Endometrial microvascular endothelial cells (primary cell): ENCODE measurements at regions not wholly inside any gene's neighbourhood (a gene's known extent, or its start where the extent isn't known, plus 50 kb on each side); places are given as distances from the start of the nearest gene placed in this dataset.
"Not testable (repeated sequence)": the region's sequence is repeated elsewhere in the genome, so short reads cannot be mapped to it uniquely, and the experiment has no call there.

ENCODE experiments used
- in situ Hi-C: cut with HindIII; loops from 2 replicates; pipeline ENCODE4 v1.10.0; 2017; ENCODE audit warnings: low sequenced_read_pairs, low pct_unique_long_range_greater_than_20kb; ENCODE audit errors: inconsistent ontology term

DNA sequence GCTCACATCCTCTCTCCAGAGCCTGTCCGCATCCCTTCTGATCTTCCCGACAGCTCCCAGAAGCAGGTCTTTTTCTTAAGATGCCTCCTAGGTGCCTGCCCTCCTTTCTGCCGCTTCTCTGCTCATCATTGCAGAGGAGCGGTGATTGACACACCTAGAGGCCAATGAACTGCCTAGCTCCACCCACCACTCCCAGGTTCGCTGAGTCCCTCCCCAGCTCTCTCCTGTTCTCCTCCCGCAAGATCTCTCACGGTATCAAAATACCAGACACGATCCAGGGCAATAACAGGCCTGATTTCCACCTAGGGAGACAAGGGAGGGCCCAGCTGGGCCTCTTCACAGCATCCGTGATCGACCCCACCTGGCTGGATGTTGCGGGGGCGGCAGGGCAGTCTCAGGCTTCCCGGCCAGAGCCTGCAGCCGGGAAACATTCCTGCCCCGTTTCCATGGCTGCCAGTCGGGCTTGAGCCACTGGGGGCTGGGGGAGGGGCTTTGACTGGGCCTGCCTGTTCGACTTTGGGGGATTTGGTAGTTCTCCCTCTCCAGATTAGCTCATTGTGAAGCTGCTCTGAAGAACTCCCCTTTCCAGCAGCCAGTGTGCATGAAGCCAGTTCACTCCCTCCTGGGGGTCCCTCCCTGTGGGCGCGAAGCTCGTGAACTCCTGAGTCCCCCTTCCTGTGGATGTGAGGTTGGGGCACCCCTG lies 373.5 kb downstream of the RPS24 start:
- in situ Hi-C loops = no loop called here

DNA sequence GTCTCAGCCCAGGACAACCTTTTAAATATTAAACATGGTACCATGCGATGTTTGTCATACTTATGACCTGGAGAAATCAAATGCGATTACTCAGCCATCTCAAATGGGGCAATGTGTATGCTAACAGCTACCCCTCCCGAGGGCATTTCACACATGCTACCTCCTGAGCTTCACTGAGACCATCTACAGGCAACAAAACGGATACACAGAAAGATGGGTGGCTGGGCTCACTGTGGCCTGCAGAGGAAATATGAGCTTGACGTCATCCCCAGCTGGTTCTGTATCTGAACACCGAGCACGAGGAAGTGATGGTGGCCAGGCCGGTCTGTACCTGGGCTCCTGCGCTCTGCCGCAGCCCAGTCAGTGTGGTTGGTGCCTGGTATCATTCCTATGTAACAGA lies 374.3 kb downstream of the RPS24 start:
- in situ Hi-C loops = no loop called here

DNA sequence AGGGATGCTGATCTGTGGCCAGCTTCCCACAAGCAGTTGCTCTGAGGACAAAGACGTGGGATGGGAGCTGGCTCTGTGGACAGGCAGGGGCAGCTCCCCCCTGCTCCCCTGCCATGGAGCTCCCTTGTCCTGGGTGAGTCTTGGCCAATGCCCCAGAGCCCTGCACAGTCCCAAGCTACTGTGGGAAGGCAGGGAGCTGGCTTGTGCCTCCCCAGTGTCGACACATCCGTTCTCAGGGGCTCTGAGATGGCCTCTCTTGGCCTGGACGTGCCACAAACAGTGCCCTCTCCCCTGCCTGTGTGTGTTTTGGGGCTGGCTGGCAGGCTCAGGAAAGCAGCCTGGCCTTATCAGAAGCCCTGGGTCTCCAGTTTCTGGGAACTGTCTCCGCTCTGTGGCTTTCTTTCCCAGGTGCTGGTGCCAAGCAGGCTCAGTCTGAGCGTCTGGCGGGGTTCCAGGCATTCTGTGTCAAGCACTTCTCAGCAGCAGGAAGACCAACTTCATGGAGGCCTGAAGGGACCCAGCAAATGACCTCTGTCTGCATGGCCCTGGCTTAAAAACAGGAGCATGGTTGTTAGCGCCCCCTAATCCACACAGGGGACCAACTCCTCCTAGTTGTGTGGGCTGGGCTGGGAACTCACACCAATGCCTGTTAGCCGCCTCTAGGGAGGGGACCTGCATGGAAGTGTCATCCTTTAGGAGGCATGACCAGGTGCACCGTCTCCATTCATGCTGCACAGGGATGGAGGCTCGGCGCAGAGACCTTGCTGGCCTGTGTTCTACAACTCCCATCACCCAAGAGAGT lies 375.2 kb downstream of the RPS24 start:
- in situ Hi-C loops = no loop called here

- in situ Hi-C loops = no loop called here
These were observed 376.6 kb downstream of the RPS24 start for GRCh38 chr10:78410046-78410965.

DNA sequence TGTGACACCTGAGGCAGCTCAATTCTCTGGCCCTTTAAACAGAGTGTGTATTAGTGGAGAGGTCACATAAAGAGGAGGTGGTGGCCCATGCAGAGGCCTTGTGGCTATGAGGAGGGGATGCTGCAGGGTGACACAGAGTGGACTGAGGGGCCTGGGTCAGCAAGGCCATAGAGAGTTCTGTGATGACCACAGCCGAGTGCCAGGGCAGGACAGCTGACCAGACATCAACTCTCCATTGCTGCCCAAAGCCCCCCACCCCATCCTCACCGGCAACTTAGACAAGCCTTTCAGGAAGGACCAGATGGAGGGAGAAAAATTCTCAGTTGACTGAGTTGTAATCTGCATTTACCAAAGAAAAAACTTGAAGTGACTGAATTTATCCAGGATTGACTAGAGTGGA lies 378.1 kb downstream of the RPS24 start:
- in situ Hi-C loops = no loop called here

- in situ Hi-C loops = no loop called here
These were observed 378.9 kb downstream of the RPS24 start for GRCh38 chr10:78412605-78413004.

GRCh38 chr10:78413076-78414055 lies 379.7 kb downstream of the RPS24 start:
- in situ Hi-C loops = no loop called here

GRCh38 chr10:78414380-78414779 lies 380.7 kb downstream of the RPS24 start:
- in situ Hi-C loops = no loop called here

DNA sequence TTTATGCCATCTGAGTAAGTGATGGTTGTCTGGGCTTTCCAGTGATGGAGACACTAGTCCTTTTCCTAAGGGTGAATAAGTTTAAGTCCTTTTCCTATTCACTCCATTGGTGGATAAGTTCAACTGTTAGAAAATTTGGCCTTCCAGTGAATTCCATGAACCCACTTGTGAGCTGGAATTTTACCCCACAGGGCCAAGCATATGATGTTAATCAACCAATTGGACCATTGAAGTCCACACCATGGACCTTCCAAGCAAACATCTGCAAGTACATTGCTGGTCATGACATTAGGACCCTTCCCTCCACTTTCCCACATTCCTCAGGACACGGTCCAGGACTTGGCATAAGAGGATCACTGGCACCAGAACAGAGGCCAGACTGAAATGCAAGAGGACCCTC lies 381.4 kb downstream of the RPS24 start:
- in situ Hi-C loops = no loop called here

DNA sequence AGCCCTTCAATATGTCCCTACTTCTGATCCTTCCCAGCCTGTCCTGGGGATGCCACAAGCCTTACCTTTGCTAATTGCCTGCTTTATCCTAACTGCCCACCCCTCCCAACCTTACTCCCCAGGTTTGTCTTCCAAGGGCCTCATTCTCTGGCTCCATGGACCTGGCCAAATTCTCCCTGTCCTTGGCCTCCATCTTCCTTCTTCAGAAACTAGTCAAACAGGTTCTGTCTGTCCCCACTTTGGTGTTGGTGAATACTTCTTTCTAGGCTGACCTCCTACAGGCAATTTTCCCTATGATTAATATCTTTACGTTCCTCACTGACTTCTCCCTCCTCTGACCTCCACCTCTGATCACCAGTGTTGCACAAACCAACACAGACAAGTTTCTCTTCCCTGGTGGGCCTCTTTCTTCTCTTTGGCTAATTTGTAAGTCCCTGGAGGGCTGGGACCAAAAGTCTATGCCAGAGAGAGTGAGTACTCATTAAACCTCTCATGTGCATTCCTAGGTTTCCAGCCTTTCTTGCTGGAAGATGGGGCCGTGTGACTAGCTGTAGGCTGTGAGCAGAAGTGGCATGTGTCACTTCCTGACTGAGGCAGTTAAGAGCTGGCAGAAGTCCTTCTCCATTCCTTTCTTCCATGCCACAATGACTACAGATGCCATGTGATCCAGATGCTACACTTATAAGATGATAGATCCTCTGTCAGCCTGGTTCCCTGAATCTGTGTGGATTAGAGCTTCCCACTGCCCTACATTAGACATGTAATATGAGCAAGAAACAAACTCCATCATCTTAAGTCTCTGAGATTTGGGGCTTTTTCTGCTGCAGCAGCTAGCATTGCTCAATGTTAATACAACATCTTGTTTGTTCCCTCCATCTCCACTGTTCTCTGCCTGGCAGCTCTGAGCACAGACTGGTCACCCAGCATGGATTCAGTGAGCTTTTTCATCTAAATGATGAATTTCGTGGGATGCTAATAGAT lies 382.7 kb downstream of the RPS24 start:
- in situ Hi-C loops = no loop called here

GRCh38 chr10:78417425-78418370 lies 384.0 kb downstream of the RPS24 start:
- in situ Hi-C loops = no loop called here

- in situ Hi-C loops = no loop called here
These were observed 386.0 kb downstream of the RPS24 start for GRCh38 chr10:78419481-78420265.

- in situ Hi-C loops = no loop called here
These were observed 387.5 kb downstream of the RPS24 start for GRCh38 chr10:78420946-78421735.

- in situ Hi-C loops = not testable (repeated sequence)
These were observed 390.4 kb downstream of the RPS24 start for GRCh38 chr10:78424050-78424449.

DNA sequence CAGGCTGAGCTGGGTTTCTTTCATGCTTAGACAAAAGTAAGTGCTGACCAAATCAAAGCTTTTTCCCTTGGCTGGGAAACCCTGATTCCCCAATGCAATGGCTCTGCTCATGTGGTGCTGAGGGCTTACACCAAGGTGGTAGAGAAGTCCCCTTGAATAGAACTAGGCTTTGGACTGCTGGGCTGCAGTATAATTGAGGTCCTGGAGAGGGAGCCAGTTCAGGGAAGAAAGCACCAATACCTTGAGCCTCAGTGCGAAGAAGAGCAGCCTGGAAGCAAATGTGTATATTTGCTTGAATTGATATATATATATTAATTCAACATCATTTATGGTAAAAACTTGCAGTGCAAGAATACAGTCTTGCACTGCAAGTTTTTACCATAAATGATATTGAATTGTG lies 391.1 kb downstream of the RPS24 start:
- in situ Hi-C loops = no loop called here
